Right kidney (tissue), 1 donor: ENCODE measurements at regions not wholly inside any gene's neighbourhood (a gene's known extent, or its start where the extent isn't known, plus 50 kb on each side); places are given as distances from the start of the nearest gene placed in this dataset.
"Not testable (repeated sequence)": the region's sequence is repeated elsewhere in the genome, so short reads cannot be mapped to it uniquely, and the experiment has no call there.

ENCODE experiments used
- DNase-seq: peaks from one replicate; pipeline ENCODE4 v3.0.0-alpha.2; 2016

GRCh38 chr18:59848002-59848401, 51.8 kb upstream of the PMAIP1 start:
- no peak for DNase-seq

- not testable (repeated sequence) for DNase-seq
Observed at GRCh38 chr18:59847491-59847846, 52.3 kb upstream of the PMAIP1 start.

- no peak for DNase-seq
Observed at GRCh38 chr18:59846814-59847490, 52.8 kb upstream of the PMAIP1 start.

GRCh38 chr18:59842947-59843346, 56.8 kb upstream of the PMAIP1 start:
- DNase-seq, result no peak

GRCh38 chr18:59839931-59840685, 59.7 kb upstream of the PMAIP1 start:
- no peak for DNase-seq

GRCh38 chr18:59839246-59839645, 60.5 kb upstream of the PMAIP1 start:
- DNase-seq, result peak; percentile 29

GRCh38 chr18:59837586-59837985, 62.2 kb upstream of the PMAIP1 start:
- no peak for DNase-seq

- no peak for DNase-seq
Observed at GRCh38 chr18:59835605-59836379, 64.0 kb upstream of the PMAIP1 start.

GRCh38 chr18:59834267-59834666, 65.5 kb upstream of the PMAIP1 start:
- no peak for DNase-seq

GRCh38 chr18:59833785-59834184, 66.0 kb upstream of the PMAIP1 start:
- DNase-seq, result no peak

- DNase-seq, result peak; percentile 54
Observed at GRCh38 chr18:59823596-59824195, 76.1 kb upstream of the PMAIP1 start.

- DNase-seq, result peak; percentile 14
Observed at GRCh38 chr18:59822612-59823550, 76.9 kb upstream of the PMAIP1 start.

- DNase-seq, result no peak
Observed at GRCh38 chr18:59821983-59822382, 77.8 kb upstream of the PMAIP1 start.

- no peak for DNase-seq
Observed at GRCh38 chr18:59820663-59821062, 79.1 kb upstream of the PMAIP1 start.

- DNase-seq, result no peak
Observed at GRCh38 chr18:59818769-59819168, 81.0 kb upstream of the PMAIP1 start.

- DNase-seq, result no peak
Observed at GRCh38 chr18:59814891-59815290, 84.9 kb upstream of the PMAIP1 start.

- DNase-seq, result no peak
Observed at GRCh38 chr18:59813942-59814341, 85.9 kb upstream of the PMAIP1 start.

- no peak for DNase-seq
Observed at GRCh38 chr18:59810735-59811520, 88.9 kb upstream of the PMAIP1 start.

- no peak for DNase-seq
Observed at GRCh38 chr18:59810183-59810582, 89.6 kb upstream of the PMAIP1 start.

GRCh38 chr18:59802031-59802430, 97.8 kb upstream of the PMAIP1 start:
- DNase-seq, result no peak

- DNase-seq, result no peak
Observed at GRCh38 chr18:59801576-59801975, 98.2 kb upstream of the PMAIP1 start.
